Urothelium cell line (cell line): ENCODE measurements at regions not wholly inside any gene's neighbourhood (a gene's known extent, or its start where the extent isn't known, plus 50 kb on each side); places are given as distances from the start of the nearest gene placed in this dataset.

Experiments
- DNase-seq: peaks from one replicate; pipeline ENCODE4 v3.0.0; 2011; ENCODE audit warnings: low spot score, mixed read lengths
- FAIRE-seq: peaks from 2 replicates; lab custom pipeline; 2011; peaks lifted over from hg19 to GRCh38; lab: Jason Lieb, UNC

DNA sequence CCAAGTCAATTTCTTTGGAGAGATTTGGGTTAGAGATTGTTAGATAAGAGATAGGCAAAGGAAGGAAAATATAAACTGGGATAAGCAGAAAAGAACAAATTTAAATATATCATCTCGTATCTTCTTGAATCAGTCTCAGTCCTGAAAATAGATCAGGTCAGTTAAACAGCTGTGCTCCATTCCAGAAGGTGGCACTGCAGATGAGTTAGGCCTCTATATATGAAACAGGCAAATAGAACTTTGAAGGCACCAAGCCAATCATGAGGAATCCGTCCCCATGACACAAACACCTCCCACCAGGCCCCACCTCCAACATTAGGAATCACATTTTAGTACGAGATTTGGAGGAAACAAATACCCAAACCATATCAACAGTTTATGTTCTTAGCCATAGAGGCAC is 605.5 kb upstream of the USP15 start:
- DNase-seq: no peak
- no peak for FAIRE-seq

DNA sequence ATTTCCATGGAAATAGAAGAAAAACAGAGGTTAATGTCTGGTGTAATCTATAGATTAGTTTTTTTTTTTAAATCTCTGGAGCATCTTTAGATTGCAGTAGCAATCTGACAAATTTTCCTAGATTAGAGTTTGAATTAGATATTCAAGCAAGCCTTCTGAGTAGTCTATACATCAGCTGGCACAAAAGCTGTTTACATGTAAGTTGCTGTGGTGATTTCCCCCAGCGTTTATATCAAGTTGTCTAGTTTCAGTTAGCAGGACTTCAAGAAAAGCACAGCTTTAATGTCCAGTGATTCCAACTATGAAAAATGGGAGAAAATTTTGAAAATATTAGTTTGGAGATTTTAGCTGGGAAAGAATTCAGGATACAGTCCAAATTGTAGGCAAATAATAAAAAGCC is 605.0 kb upstream of the USP15 start:
- DNase-seq (no peak), FAIRE-seq (no peak)

DNA sequence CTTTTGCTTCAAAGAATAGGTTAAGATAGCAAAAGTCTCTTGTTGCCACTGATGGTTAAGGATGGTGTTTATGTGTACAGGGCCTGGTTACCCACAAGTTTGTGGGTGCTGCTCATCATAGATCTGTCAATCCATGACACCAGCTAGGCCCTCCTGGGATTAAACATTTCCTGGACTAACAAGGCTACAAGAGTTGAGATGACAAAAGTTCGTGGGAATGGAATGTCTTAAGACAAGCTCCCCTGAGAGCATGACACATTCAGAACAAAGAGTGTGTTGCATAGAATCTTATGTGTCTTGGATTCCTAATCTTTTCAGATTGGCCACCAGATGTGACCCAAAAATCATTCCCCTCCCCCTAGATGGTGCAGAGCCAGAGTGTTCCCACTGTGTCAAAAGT is 592.5 kb upstream of the USP15 start:
- FAIRE-seq (no peak), DNase-seq (no peak)

DNA sequence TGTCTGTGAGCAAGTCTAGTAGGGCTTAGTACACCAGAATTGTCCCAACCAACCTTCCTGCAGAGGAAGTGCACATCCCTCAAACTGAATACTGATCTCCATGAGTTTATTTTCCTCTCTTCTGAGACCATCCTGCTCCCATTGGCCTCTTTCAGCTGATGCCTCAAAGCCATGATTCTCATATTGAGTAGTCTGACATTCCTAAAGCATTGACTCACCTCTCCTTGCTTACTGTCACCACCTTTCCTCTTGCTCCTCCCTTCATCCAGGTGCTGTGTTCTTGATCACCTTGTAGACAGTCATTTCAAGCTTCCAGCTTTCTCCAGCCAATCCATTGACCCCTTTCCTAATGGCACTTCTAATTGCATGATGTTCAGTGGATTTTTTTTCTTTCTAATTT is 583.7 kb upstream of the USP15 start:
- FAIRE-seq: no peak
- no peak for DNase-seq

DNA sequence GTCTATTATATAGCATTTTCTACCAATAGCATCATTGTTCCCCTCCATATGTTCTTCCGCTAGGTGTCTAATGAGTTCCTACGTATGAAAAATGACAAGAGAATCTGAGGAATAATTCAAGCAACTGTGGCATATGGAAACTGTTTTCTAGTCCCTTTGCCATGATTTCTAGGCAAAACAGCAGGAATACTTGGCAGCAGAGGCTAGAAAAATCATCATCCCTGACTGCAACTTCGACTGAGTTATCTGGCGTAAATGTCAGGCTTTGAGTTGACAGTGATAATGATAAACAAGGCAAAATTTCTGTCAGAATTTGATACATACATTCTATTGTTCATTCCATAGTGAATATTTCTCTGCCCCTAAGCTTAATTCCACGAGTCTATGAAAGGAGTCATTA is 572.8 kb upstream of the USP15 start:
- DNase-seq: no peak

DNA sequence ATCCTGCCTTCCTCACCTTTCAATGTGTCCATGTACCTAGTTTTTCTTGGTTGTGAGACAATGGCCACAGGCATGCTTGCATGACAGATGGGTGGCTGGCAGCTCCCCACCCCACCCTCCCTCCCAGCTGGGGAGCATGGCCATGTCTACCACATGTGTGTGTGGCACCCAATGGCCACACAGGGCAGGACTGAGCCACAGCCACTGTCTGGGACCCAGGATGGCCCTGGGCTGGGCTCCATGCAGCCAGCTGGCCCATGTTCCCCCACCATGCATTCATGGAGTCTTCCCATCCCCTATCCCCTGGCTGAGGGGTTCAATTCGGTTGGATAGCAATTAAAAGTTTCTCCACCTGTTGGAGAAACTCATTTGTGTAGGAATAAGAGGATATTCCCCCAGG is 566.0 kb upstream of the USP15 start:
- no peak for FAIRE-seq
- no peak for DNase-seq

More for the DNA sequence above, 572.8 kb upstream of the USP15 start:
- FAIRE-seq: no peak

DNA sequence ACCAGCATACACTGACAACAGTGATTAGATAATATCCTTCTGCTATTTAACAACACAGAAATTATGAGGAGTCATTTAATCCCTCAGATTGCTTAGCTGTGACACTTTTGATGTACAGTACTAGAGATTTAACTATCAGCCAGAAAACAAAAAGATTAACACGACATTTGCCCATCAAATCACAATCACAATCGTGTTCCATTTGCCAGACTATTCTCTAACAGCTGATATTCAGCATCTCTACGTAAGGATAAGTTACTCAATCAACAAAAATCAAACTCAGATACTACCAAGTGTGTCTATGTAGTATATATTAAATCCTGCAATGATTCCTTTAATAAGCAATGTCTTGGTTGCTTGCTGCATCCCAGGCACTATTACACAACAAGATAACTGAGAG is 558.7 kb upstream of the USP15 start:
- no peak for FAIRE-seq

DNA sequence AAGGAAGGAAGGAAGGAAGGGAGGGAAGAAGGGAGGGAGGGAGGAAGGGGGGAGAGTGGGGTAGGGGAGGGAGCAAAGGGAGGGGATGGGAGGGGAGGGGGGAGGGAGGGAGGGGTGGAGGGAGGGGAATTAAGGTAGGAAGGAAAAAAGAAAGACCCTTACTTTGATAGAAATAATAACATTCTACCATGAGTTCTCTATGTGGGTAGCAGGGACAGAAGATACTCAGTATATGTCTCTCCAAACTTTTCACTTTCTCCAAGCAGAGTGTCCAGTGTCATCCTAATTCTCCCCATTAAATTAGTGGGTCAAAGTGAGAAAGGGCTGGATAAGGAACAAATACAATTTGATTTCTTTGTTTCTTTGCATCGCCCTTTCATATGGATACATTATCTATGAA is 553.4 kb upstream of the USP15 start:
- FAIRE-seq: no peak
- DNase-seq: no peak

More for the DNA sequence above, 558.7 kb upstream of the USP15 start:
- no peak for DNase-seq

DNA sequence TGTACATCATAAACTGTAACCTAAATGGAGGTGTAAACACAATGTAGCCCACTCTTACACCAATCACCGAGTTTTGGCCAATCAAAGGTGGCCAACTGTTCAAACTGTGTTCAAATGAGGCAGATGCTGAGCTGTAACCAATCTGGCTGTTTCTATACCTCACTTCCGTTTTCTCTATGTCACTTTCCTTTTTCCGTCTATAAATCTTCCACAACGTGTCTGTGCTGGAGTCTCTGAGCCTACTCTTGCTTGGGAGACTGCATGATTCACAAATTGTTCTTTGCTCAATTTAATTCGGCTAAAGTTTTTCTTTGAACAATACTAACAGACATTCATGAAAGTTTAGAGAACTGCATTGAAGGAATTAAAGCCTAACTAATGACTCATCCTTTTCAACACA is 547.1 kb upstream of the USP15 start:
- DNase-seq (no peak), FAIRE-seq (no peak)

DNA sequence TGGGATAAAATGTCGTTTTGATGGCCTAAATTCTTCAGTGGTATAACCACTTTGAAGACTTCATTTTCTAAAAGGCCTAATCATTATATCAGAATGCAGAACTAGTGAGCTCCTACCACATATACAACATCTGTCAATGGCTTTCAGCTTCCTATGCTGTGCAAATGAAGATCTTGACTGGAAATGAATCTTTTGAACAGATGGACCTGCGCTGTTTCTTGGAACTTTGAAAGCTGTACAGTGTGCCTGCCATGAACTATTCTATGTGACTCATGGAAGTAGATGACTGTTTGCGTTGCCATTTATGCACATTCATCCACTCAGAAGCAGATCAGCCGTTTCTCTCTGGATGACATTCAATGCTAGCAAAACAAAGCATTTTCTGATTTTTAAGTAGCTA is 542.2 kb upstream of the USP15 start:
- FAIRE-seq: no peak
- DNase-seq: no peak

DNA sequence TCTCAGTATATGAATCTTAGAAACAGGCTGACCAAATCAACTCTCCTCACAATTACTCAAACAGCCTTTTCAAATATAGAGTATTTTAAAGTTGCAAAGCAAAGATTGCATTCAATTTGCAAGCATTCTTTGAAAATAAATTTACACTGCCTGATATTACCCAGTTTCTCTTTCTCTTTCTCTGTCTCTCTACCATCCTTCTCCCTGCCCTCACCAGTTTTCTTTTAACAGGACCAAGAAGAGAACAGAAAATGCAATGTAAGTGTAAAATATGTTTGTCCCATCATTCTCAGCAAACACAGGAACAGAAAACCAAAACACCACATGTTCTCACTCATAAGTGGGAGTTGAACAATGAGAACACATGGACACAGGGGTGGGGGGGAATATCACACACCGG is 520.3 kb upstream of the USP15 start:
- no peak for DNase-seq

DNA sequence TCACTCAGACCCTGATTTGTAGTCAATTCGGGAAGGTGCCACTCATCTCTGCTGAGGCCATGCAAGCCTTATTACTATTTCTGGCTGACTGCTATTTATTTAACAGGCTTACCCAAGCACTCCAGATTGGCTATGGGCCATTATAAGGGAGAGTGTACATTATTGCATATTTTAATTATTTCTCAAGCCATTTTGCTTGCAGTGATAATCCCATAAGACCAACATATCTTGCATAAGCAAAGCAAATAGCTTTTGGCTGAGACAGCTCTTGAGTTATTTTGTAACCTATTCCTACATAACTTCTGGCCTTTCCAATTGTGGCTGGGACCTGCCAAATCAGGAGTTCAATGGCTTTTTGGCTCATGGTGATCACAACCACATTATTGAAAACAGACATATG is 509.6 kb upstream of the USP15 start:
- FAIRE-seq: no peak
- DNase-seq: no peak

More for the DNA sequence above, 520.3 kb upstream of the USP15 start:
- no peak for FAIRE-seq

DNA sequence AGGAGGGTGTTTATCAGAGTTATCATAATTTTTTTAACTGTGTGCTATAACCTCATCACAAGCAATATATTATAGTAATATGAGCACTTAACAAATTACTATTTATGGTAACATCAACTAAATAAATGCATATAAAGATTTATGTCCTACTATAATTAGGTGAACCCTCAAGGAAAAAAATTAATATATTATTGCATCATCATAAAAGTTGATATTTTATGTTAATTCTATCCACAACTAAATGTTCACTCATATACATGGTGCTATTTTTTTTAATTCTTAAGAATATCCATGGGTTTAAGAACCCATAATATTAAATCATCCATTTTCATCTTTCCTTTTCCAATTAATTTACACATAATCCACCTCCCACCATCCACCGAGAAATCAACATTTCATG is 506.0 kb upstream of the USP15 start:
- DNase-seq: no peak
- FAIRE-seq: no peak

DNA sequence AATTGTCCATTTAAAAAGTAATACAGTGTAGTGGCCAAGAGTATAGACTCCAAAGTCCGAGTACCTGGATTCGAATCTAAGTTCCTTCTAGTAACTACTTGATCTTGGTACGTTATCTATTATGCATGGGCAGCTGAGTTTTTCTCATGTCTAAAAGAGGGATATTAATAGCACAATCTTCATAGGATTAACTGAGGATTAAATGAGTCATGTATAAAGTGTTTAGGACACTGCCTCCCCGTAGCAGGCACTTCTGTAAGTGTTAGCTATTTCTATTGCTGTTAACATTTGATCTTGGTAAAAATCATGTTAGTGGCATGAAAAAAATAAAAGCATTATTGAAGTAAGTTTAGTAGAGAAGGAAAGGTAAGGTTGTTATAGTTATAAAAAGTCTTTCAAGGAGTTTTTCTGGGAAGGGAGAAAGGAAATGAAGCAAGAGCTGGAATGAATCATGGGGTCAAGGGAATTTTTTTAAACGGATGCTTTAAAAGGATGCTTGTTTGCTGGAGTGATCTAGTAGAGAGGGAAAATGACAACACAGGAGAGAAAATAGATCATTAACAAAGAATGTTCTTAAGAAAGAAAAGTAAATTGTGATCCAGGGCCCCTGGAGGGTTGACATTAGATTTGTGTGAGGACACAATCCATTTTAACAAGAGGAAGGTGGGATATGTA is 502.2 kb upstream of the USP15 start:
- FAIRE-seq: no peak
- peak; percentile 12 for DNase-seq

DNA sequence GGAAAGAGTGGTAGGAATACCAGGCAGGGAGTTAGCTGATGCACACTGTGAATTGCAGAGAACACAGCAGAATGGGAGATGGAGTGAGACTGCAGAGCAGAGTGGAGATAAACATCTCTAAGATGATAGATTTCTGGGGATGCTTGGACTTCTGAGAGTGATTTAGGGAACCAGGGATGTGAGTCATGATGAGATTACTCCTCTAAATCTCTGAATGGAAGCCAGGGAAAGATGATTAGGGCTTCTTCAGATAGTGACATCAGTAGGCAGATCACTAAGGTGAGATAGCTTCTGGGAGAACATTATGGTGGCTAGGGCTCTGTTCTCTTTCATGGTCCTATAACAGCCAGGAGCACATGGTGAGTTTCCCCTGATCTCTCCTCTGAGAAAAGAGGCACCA is 501.5 kb upstream of the USP15 start:
- FAIRE-seq: no peak

DNA sequence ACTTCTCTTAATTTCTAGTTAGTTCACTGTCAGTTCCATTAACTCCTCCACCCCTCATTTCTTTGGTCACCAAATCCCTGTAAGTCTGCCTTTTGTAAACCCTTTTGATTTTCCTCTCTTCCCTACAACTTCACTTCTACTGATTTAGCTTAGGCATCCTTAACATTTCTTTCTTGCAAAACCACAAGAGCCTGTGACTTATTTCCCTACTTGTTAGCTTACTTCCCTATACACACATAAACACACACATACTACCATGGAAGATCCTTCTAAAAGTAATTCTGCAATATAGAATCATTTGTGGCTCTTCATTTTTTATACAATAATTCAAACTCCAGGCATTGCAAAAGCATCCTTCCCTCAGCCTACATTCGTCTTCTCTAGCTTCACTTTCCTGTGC is 494.3 kb upstream of the USP15 start:
- FAIRE-seq (no peak), DNase-seq (no peak)

More for the DNA sequence above, 501.5 kb upstream of the USP15 start:
- no peak for DNase-seq

DNA sequence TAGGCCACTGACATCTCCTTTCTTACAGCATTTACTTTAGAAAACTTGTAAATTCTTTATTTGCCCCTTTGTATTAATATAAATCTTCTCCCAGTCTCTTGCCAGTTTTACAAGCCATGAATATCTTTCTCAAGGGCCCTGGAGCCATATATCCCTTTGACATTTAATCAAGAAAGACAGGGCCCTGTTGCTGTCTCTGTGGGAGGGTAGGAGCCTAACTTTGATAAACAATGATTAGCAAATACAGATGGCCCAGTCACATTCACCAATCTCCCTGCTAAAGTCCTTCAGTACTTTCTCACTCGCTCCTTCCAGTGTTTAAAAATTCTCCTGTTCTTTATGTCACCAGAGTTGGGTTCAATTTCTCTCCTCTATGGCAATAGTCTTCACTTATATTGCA is 479.8 kb upstream of the USP15 start:
- FAIRE-seq: no peak

DNA sequence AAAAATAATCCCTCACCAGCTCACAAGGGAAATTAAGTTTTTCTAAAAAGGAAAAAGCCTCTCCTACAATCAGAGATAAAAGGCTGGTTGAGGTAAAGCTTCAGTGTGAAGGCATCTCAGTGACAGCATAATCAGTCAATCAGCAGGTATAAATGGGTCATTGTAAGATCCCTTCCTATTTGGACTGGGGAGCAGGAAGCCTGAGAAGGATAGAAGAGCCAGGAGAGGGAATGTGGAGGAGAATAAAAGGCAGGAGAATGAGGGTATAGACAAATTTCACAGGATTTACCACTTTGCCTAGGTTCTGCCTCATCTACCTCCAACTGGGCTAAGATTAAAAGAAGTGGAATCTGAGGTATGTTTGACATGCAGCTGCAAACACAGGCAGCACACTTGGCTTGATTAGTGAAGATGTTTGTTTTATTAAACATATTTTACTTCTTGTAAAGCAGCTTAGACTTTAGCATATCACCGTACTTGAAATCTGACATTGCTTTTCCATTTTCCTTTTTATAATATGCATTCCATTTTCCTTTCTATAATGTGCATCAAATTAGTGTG is 479.1 kb upstream of the USP15 start:
- DNase-seq (no peak), FAIRE-seq (no peak)

More for the DNA sequence above, 479.8 kb upstream of the USP15 start:
- no peak for DNase-seq

DNA sequence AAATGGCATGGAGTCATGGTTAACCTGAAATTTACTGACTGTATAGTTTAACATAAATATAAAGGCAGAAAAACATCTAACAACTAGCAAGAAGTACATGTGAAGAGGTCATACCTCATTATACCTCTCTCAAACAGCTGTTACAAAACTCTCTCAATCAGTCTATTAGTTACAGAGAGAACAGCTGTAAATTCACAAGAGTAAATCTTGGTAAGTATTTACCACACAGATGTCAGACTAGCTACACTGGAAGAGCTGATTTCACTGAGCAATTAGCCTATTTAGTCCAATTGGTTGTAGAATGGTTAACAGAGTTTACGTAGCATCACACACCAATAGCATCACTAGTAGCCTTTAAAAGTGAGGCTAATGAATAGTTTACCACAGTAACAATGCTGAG is 463.4 kb upstream of the USP15 start:
- FAIRE-seq (no peak), DNase-seq (no peak)

DNA sequence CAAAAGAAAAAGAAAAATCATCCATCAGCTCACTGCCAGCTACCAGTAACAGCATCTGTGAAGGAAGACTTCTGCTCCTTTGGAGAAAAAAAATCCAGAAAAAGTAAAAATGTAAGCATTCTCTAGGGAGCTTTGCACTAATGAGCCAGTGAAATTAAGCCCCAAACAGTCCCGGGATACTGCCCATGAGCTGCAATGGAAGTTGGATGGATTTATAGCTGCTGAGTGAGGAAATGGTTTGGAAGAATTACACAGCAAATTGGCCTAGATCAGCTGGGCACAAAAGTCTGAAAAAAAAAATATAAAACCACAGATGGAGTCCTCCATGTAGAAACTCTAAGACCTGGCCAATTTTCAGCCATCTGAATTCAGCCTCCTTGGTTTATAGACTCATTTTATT is 462.9 kb upstream of the USP15 start:
- DNase-seq (no peak), FAIRE-seq (no peak)

DNA sequence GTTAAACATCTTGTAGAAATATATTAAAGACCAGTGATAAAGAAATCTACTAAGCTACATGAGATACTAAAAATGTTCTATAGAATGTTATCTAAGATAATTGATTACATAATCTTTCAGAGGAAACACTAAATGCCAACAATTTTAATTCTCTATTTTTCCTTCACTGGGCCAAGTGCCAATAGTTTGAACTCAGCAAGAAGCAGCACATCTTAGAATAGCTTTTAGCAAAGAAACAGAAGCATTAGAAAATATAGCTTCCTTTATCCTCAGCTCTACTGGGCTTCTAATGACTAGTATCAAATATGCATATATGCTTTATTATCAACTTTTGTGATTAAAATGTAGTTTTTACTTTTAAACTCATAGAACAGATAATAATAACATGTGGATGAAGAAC is 461.4 kb upstream of the USP15 start:
- DNase-seq (no peak), FAIRE-seq (no peak)

DNA sequence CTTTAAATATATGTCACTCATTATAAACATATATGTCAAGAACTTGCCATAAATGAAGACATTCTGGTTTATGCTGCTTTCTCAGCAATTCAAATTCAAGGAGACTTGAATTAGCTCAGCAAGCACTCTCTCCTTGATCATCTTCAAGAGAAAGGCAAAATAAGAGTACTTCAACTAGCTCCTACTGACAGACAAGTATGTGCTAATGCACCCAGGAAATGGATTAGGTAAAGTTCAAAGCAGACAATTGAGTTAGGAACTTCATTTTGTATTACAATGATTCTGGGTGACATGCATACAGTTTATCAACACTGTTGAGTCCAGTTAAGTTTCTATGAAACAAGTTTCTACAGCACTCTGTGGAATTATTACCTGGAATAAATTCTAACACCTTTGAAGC is 455.9 kb upstream of the USP15 start:
- no peak for FAIRE-seq
- DNase-seq: no peak

DNA sequence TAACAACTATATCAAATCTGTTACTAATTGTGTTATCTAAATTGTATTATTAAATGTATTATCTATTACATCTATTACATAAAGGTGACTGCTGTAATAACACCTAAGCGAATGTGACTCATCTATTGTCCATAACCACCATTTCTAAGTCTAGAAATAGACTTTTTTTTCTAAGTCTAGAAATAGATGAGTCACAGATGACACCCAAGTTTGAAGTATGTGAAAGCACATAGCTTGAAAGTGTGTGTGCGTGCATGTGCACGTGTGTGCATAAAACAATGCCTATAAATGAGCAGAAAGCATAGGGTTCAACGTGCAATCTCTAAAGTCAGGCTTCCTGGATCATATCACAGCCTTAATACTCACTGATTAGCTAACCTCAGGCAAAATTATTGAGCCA is 451.3 kb upstream of the USP15 start:
- no peak for FAIRE-seq

More for the DNA sequence above, 451.3 kb upstream of the USP15 start:
- peak; percentile 33 for DNase-seq
